ENCODE measurements at regions not wholly inside any gene's neighbourhood (a gene's known extent, or its start where the extent isn't known, plus 50 kb on each side); places are given as distances from the start of the nearest gene placed in this dataset.

DNA sequence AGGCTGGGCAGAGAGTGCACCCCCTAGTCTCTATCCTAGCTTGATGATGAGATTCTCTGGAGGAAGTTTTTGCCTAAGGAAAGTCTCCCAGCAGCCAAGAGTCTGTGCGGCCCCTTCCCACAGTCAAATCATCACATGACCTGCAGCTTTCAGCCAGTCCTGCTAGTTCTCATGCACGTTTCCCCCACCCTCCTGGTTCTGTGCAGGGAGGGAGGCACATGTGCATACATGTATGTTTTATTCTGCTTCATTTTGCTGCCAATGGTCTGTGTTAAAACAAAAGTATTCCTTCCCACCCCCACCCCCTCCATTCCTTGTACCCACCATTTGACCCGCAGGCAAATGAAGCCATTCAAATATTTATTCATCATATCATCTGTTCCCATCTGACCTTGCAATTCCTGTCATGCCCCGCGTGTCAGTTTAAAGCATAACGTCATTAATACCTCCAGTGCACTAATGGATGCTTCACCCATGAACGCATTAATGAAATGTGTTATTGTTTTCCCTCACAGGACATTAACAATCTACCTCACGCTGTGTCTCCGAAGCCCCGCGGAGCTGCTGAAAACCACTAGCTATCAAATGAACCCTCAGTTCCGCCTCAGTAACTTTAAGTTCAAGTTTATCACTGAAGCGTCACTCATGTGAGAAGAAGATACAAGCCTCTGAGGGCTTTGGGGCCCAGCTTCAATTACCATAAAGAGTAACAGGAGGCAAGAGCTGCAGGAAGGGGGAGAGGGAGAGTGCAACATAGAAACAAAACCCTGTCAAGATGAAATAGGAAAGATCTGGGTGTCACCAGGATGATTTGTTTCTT lies 139.6 kb downstream of the RASEF start:
- in situ Hi-C loops (cut with HindIII; ENCODE audit: low sequenced_read_pairs) = no loop called here
- DNase-seq (ENCODE audit: low spot score) = no peak

DNA sequence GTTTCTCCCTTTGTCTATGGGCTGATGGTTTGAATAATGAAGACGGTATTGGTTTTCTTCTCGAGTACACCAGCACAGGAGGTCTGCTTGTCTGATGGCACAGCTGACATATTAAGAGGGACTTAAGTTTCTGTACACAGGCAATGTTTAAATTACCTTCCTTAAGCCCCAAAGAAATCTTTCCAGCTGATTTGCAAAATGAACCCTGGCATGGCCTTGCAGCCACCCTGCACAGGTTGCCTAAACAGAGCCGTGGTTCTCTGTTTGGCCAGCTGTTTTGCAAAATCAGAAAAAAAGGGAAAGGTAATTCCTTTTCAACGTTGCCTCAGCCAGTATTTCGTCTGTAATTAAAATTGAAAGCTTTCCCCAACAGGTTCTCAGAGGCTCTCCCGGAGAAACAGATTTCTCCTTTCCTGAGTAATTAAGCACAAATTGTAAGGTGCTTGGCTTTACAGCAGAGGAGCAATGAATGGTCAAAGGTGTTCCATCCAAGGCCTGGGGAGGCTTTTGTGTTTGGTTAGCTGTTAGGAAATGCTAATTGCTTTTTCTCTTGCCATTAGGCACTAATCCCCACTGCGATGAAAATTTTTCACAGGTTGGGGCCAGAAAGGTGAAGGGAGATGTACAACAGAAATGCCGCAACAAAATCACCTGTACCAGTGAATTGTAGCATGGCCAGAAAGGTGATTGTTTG lies 138.9 kb downstream of the RASEF start:
- in situ Hi-C loops (cut with HindIII; ENCODE audit: low sequenced_read_pairs) = no loop called here
- DNase-seq (ENCODE audit: low spot score) = no peak
